Neural progenitor cell (in vitro differentiated cells): ENCODE measurements at regions not wholly inside any gene's neighbourhood (a gene's known extent, or its start where the extent isn't known, plus 50 kb on each side); places are given as distances from the start of the nearest gene placed in this dataset.
"Not testable (repeated sequence)": the region's sequence is repeated elsewhere in the genome, so short reads cannot be mapped to it uniquely, and the experiment has no call there.

Source experiments
- DNase-seq: peaks from one replicate; pipeline ENCODE4 v3.0.0-alpha.2; 2016; ENCODE audit warnings: low spot score
- H2AFZ ChIP-seq: fragments of 200-600 bp; sonication (generic); replicated peaks from 2 replicates; pipeline ENCODE4 v1.6.1; 2016; ENCODE audit warnings: antibody characterized with exemption
- H3F3A ChIP-seq: fragments of 200-600 bp; sonication (generic); 2 replicates; pipeline ENCODE4 v1.6.1; 2016; ENCODE audit warnings: antibody characterized with exemption, low read depth
- H3K27ac ChIP-seq: fragments of 200-600 bp; sonication (generic); 2 replicates; pipeline ENCODE4 v1.5.1; 2016; ENCODE audit warnings: mild to moderate bottlenecking
- H3K27me3 ChIP-seq: fragments of 200-600 bp; sonication (generic); 2 replicates; pipeline ENCODE4 v1.6.1; 2016; ENCODE audit warnings: mild to moderate bottlenecking, moderate library complexity
- H3K36me3 ChIP-seq: fragments of 200-600 bp; sonication (generic); 2 replicates; pipeline ENCODE4 v1.5.1; 2016
- H3K4me1 ChIP-seq: fragments of 200-600 bp; sonication (generic); 2 replicates; pipeline ENCODE4 v1.6.1; 2016; ENCODE audit warnings: mixed run types
- H3K4me2 ChIP-seq: fragments of 200-600 bp; sonication (generic); 2 replicates; pipeline ENCODE4 v1.6.1; 2016
- H3K4me3 ChIP-seq: fragments of 200-600 bp; sonication (generic); 2 replicates; pipeline ENCODE4 v1.5.1; 2016
- H3K79me2 ChIP-seq: fragments of 200-600 bp; sonication (generic); 2 replicates; pipeline ENCODE4 v1.6.1; 2016; ENCODE audit warnings: low read depth
- H3K9ac ChIP-seq: fragments of 200-600 bp; sonication (generic); 2 replicates; pipeline ENCODE4 v1.6.1; 2016
- H3K9me3 ChIP-seq: fragments of 200-600 bp; sonication (generic); 2 replicates; pipeline ENCODE4 v1.5.1; 2016; ENCODE audit warnings: low read depth
- H4K20me1 ChIP-seq: fragments of 200-600 bp; sonication (generic); 2 replicates; pipeline ENCODE4 v1.6.1; 2016; ENCODE audit warnings: low read depth
- H3K27ac Mint-ChIP-seq: 3 replicates; pipeline ENCODE4 v1.8.0; 2021; ENCODE audit warnings: mixed read lengths
- H3K27me3 Mint-ChIP-seq: 2 replicates; pipeline ENCODE4 v1.8.0; 2022; ENCODE audit warnings: low read depth, mild to moderate bottlenecking, inconsistent platforms, moderate library complexity, mixed read lengths; ENCODE audit not compliant: insufficient read depth
- H3K36me3 Mint-ChIP-seq: 3 replicates; pipeline ENCODE4 v1.8.0; 2021; ENCODE audit warnings: mixed read lengths
- H3K4me1 Mint-ChIP-seq: 3 replicates; pipeline ENCODE4 v1.8.0; 2021; ENCODE audit warnings: mixed read lengths
- H3K4me3 Mint-ChIP-seq: 3 replicates; pipeline ENCODE4 v1.8.0; 2021; ENCODE audit warnings: mild to moderate bottlenecking, moderate library complexity, mixed read lengths
- H3K9me3 Mint-ChIP-seq: 3 replicates; pipeline ENCODE4 v1.8.0; 2020; ENCODE audit warnings: mixed read lengths
- CTCF ChIP-seq: fragments of 200-600 bp; sonication (generic); IDR thresholded peaks from 2 replicates; pipeline ENCODE4 v1.5.1; 2017; ENCODE audit warnings: antibody characterized with exemption, mild to moderate bottlenecking
- EZH2 ChIP-seq: fragments of 200-600 bp; sonication (generic); IDR thresholded peaks from 2 replicates; pipeline ENCODE4 v1.6.1; 2017; ENCODE audit warnings: antibody characterized with exemption, mild to moderate bottlenecking, moderate library complexity
- EZH2phosphoT487 ChIP-seq: fragments of 200-600 bp; sonication (generic); IDR thresholded peaks from 2 replicates; pipeline ENCODE4 v1.6.1; 2017; ENCODE audit warnings: antibody characterized with exemption

GRCh38 chr3:182331341-182331740 lies 462.0 kb upstream of the ATP11B start:
- H3K27me3 Mint-ChIP-seq = peaks cover 2% of the 10 kb centered on the region
- H3K27me3 ChIP-seq = no peaks in the 10 kb centered on the region
- H4K20me1 ChIP-seq = no peaks in the 10 kb centered on the region
- H3K27ac ChIP-seq = no peak overlapping the region
- no peak overlapping the region for H2AFZ ChIP-seq
- no peak overlapping the region for H3K27ac Mint-ChIP-seq
- H3K4me1 ChIP-seq = peaks cover 4% of the 10 kb centered on the region
- H3K4me3 ChIP-seq = no peak overlapping the region
- H3K36me3 ChIP-seq = no peaks in the 10 kb centered on the region
- no peak overlapping the region for H3K4me2 ChIP-seq
- H3K9me3 ChIP-seq = peaks cover 13% of the 10 kb centered on the region
- H3K9ac ChIP-seq = no peak overlapping the region
- H3K36me3 Mint-ChIP-seq = no peaks in the 10 kb centered on the region
- TF ChIP-seq EZH2 (no peak), CTCF (no peak), EZH2phosphoT487 (no peak)
- H3K79me2 ChIP-seq = no peaks in the 10 kb centered on the region
- H3K4me1 Mint-ChIP-seq = peaks cover 15% of the 10 kb centered on the region
- peaks cover 8% of the 10 kb centered on the region for H3K9me3 Mint-ChIP-seq
- no peaks in the 10 kb centered on the region for H3F3A ChIP-seq
- no peak for DNase-seq
- H3K4me3 Mint-ChIP-seq = no peak overlapping the region

- Histone ChIP-seq H3K4me1 (no peaks in the 10 kb centered on the region), H3K9ac (no peak overlapping the region), H4K20me1 (no peaks in the 10 kb centered on the region), H3K4me3 (no peak overlapping the region), H3F3A (peaks cover 4% of the 10 kb centered on the region), H3K9me3 (no peaks in the 10 kb centered on the region), H2AFZ (no peak overlapping the region), H3K79me2 (no peaks in the 10 kb centered on the region), H3K4me2 (no peak overlapping the region), H3K27me3 (no peaks in the 10 kb centered on the region), H3K36me3 (no peaks in the 10 kb centered on the region), H3K27ac (no peak overlapping the region)
- H3K36me3 Mint-ChIP-seq = peaks cover 2% of the 10 kb centered on the region
- H3K4me1 Mint-ChIP-seq = no peaks in the 10 kb centered on the region
- no peak for DNase-seq
- TF ChIP-seq EZH2phosphoT487 = no peak
- no peak for TF ChIP-seq CTCF
- TF ChIP-seq EZH2 = no peak
- peaks cover 3% of the 10 kb centered on the region for H3K9me3 Mint-ChIP-seq
- no peak overlapping the region for H3K4me3 Mint-ChIP-seq
- H3K27me3 Mint-ChIP-seq = peaks cover 2% of the 10 kb centered on the region
- peak overlapping the region; percentile 76 for H3K27ac Mint-ChIP-seq
These were observed 451.1 kb upstream of the ATP11B start for GRCh38 chr3:182342252-182342651.

DNA sequence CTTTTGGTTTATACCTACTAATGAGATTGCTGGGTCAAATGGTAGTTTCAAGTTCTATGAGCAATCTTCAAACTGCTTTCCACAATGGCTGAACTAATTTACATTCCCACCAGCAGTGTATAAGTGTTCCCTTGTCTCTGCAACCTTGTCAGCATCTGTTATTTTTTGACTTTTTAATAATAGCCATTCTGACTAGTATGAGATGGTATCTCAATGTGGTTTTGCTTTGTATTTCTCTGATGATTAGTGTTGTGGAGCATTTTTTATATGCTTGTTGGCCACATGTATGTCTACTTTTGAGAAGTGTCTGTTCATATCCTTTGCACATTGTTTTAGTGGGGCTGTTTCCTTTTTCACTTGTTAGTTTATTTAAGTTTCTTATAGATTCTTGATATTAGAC lies 449.3 kb upstream of the ATP11B start:
- not testable (repeated sequence) for H3K9me3 Mint-ChIP-seq, H3K9me3 ChIP-seq, H3K4me1 ChIP-seq, H3K79me2 ChIP-seq, H3K27ac ChIP-seq, H3K4me3 Mint-ChIP-seq, H2AFZ ChIP-seq, H3K9ac ChIP-seq, H3K4me2 ChIP-seq, DNase-seq, H3K4me1 Mint-ChIP-seq, H3F3A ChIP-seq, H3K27ac Mint-ChIP-seq, H3K27me3 ChIP-seq, H3K4me3 ChIP-seq, H4K20me1 ChIP-seq, H3K27me3 Mint-ChIP-seq, H3K36me3 ChIP-seq, H3K36me3 Mint-ChIP-seq

DNA sequence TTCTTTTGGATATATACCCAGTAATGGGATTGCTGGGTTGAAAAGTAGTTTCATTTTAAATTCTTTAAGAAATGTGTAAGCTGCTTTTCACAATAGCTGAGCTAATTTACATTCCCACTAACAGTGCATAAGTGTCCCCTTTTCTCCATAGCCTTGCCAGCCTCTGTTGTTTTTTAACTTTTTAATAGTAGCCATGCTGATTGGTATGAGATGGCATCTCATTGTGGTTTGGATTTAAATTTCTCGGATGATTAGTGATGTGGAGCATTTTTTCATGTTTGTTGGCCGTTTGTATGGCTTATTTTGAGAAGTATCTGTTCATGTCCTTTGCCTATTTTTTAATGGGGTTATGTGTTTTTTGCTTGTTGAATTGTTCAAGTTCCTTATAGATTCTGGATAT lies 444.3 kb upstream of the ATP11B start:
- H3K9me3 ChIP-seq = no peaks in the 10 kb centered on the region
- no peak overlapping the region for H3K4me2 ChIP-seq

More for the DNA sequence above, 444.3 kb upstream of the ATP11B start:
- no peaks in the 10 kb centered on the region for H3K79me2 ChIP-seq
- H3K4me1 Mint-ChIP-seq = no peaks in the 10 kb centered on the region
- no peak overlapping the region for H2AFZ ChIP-seq
- no peak for DNase-seq
- H3K36me3 Mint-ChIP-seq = no peaks in the 10 kb centered on the region
- H3K9ac ChIP-seq = no peak overlapping the region
- H3K9me3 Mint-ChIP-seq = peaks cover 3% of the 10 kb centered on the region
- TF ChIP-seq EZH2 (no peak), EZH2phosphoT487 (no peak), CTCF (no peak)
- H3K27ac ChIP-seq = no peak overlapping the region
- no peaks in the 10 kb centered on the region for H4K20me1 ChIP-seq
- no peak overlapping the region for H3K4me3 Mint-ChIP-seq
- H3K36me3 ChIP-seq = no peaks in the 10 kb centered on the region
- no peaks in the 10 kb centered on the region for H3K27me3 ChIP-seq
- H3K4me1 ChIP-seq = no peaks in the 10 kb centered on the region
- no peaks in the 10 kb centered on the region for H3K27me3 Mint-ChIP-seq
- no peak overlapping the region for H3K27ac Mint-ChIP-seq
- H3K4me3 ChIP-seq = no peak overlapping the region
- H3F3A ChIP-seq = no peaks in the 10 kb centered on the region
